ENCODE measurements at regions not wholly inside any gene's neighbourhood (a gene's known extent, or its start where the extent isn't known, plus 50 kb on each side); places are given as distances from the start of the nearest gene placed in this dataset.

- no peak for DNase-seq (ENCODE audit: low read depth in 2 of 3, low spot score in 1 of 3)
Observed at GRCh38 chr1:29991025-29991424, 732.4 kb downstream of the MATN1 start.

DNA sequence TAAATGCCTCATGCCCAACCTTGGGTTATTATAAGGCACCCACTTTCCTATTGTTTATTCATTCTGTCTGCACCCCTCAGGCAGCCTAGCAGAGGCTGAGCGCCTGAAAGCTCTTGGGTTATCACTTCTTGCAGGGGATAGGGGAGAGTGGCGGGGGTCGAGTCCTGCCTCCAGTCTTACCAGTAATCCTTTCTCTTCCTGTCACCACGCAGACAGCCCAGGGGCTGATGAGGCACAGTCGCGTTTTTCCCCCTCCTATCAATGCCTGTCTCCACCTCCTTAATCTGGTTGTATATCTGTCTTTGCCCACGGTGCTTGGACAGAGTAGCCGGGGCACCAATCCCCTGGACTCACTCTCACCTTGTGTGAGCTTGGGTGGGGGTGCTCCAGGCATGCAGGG is 733.1 kb downstream of the MATN1 start:
- no peak for DNase-seq (ENCODE audit: low read depth in 2 of 3, low spot score in 1 of 3)

DNA sequence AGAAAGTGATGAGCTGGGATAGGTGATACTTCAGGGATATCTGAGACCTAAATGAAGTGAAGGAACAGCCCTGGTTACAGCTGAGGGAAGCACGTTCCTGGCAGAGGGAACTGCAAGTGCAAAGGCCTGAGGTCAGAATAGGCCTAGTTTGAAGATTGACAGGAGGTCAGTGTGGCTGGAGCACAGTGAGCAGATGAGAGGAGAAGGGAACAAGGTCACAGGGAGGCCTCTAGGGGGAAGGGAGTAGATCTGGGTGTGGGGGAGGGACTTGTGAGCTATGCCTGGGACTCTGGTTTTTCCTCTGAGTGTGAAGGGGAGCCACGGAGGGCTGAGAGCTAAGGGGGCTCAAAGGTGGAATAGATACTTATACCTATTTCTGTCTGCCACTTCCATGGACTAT is 736.4 kb downstream of the MATN1 start:
- DNase-seq (ENCODE audit: low read depth in 2 of 3, low spot score in 1 of 3), result no peak

DNA sequence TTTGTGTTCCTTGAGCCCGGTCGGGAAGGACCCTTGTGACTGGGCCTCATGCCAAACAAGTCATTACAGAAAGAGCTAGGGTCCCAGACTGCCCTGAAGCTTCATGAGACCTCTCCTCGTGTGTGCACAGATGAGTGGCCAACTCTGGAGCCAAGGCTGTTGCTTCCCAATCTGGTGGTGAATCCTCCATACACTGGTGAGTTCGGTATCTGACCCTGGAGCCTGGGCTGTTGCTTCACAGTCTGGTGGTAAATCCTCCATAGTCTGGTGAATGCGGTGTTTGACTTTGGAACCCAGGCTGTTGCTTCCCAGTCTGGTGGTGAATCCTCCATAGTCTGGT is 737.8 kb downstream of the MATN1 start:
- DNase-seq (ENCODE audit: low read depth in 2 of 3, low spot score in 1 of 3), result no peak

- no peak for DNase-seq (ENCODE audit: low read depth in 2 of 3, low spot score in 1 of 3)
Observed at GRCh38 chr1:29984862-29985605, 738.4 kb downstream of the MATN1 start.

GRCh38 chr1:29984166-29984861 is 739.1 kb downstream of the MATN1 start:
- no peak for DNase-seq (ENCODE audit: low read depth in 2 of 3, low spot score in 1 of 3)

- DNase-seq (ENCODE audit: low read depth in 2 of 3, low spot score in 1 of 3), result no peak
Observed at GRCh38 chr1:29983321-29983720, 740.1 kb downstream of the MATN1 start.

DNA sequence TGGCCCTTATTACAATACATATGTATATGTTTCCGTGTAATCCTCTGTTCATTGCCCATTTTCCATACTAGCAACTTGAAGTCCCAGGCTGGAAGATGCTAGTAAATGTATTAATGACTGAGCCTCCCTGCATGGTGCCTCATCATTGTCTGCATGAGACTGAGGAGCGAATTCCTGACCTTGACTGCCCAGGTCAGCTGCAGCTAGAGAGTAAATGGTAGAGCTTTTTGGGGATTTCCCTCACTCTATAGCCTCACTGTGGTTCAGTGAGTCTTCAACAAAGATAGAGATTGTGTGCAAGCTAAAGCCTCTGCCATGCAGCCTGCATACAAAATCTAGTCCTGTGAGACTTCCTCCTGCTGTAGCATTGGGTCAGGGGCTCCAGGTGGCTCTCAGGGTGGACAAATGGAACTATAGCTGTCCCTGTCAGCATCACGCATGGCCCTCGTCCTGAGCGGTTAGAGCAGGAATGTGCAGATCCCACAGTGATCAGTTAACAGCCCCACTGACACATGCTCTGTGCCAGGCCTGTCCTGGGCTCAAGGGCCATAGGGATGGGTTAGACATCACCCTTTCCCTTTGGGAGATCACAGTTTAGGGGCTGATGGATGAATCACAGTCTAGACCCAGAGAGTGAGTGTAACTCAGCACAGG is 741.7 kb downstream of the MATN1 start:
- no peak for DNase-seq (ENCODE audit: low read depth in 2 of 3, low spot score in 1 of 3)

- DNase-seq (ENCODE audit: low read depth in 2 of 3, low spot score in 1 of 3), result no peak
Observed at GRCh38 chr1:29977550-29977949, 741.2 kb downstream of the PTPRU start.

DNA sequence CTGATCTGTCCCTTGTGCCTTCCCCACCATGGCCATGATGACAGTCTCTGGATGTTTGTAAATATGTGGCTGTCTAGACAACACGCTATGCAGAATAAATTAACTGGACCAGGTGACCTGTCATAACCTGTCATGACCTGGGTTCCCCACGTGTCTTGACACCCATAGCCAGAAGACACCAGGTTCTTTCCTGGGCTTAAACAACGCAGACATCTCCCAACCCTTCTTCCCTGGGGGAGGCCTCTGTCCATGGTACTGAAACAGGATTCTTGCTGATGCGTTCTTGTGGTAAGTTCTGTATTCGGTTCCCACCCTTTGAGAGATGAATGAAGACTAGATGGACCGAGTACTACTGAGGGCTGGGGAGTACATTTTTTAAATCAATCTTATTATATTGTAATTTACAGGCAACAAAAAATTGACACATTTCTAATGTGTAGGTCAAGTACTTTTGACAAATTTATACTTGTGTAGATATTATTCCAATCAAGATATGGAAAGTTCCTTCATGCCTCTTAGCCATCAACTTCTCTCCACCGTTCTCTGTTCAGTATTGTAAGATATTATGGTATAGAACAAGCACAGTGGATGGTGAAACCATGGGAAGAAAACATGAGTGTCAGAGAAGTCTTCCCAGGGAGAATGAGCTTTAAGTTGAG is 738.8 kb downstream of the PTPRU start:
- no peak for DNase-seq (ENCODE audit: low read depth in 2 of 3, low spot score in 1 of 3)

DNA sequence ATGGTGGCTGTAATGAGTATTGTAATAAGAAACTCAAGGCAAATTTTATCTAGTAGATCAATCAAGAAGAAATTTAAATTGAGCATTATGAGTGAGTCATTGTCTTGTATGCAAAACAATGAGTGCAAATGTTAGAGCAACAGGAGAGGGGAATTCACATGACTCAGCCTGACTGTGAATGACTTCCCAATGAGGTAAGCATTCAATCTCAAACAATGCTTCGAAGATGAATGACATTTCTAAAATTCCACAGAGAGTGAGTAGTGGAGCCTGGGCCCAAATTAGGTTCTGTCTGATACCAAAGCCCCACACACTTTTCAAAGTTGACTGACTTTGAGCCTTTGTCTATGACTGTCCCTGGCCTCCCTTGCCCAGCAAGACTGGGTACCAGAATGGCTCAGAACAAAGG is 738.0 kb downstream of the PTPRU start:
- DNase-seq (ENCODE audit: low read depth in 2 of 3, low spot score in 1 of 3), result no peak

- no peak for DNase-seq (ENCODE audit: low read depth in 2 of 3, low spot score in 1 of 3)
Observed at GRCh38 chr1:29973406-29973805, 737.1 kb downstream of the PTPRU start.

DNA sequence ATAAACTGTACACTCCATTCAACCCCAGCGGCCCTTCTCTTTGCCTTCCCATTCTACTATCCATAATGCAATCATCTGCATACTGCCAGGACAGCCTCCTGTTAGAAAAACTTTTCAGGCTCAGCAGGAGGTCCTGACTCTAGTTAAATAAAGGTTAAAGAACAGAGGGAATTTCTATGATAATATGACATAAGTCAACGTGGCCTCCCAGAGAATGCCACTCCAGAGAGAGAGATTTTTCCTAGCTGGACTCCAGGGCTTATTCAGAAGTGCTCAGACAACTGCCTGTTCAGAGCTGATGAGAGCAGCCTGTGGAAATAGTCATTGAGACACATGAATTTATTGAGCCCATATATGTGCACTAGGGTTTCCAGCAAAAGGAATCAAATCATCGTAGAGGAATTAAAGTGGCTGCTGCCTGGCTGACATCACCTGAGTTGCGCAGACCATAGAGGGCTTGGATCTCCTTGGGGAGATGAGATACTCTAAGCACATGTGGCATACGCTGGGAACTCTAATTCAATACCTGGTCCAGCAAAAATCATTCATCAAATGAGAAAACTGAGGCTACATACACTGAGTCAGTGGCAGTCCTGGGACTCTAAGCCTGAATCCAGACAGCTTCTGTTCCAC is 736.2 kb downstream of the PTPRU start:
- DNase-seq (ENCODE audit: low read depth in 2 of 3, low spot score in 1 of 3), result no peak

DNA sequence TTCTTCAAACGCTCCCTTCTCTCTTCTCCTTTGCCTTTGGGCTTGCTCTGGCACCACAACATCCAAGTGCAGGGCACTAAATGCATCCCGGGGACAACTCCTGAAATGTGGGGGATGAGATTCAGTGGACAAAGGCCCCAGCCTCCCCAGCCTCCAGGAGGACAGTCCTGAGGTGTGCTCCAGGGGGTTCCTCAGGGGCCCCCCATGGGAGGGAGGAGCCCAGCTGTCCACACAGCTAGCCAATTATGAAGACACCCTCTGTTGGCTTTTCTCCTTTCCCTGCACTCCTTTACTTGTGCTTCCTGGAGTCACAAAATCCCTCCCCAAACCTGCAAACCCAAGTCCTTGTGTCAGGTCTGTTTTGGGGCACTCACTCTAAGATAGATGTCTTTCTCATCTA is 735.4 kb downstream of the PTPRU start:
- no peak for DNase-seq (ENCODE audit: low read depth in 2 of 3, low spot score in 1 of 3)

GRCh38 chr1:29970747-29971325 is 734.5 kb downstream of the PTPRU start:
- no peak for DNase-seq (ENCODE audit: low read depth in 2 of 3, low spot score in 1 of 3)

DNA sequence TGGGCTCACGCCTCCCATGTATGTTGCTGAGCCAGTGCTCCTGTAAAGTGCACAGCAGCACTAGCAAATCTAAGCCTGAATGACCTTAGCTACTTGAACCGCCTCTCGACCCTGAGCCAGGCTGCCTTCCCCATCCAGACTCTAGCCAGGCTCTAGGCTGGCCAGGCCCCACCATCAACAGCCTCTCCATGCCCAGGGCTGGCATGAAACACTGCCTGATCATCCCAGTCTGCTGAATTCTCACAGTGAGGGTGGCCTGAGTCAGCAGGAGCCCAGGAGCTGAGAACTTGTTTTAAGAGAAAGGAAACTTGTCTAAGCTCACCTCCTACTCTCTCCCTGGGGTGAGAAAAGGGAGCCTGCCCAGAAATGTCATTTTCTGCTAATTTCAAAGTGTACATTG is 733.3 kb downstream of the PTPRU start:
- DNase-seq (ENCODE audit: low read depth in 2 of 3, low spot score in 1 of 3), result no peak

- no peak for DNase-seq (ENCODE audit: low read depth in 2 of 3, low spot score in 1 of 3)
Observed at GRCh38 chr1:29967261-29967660, 730.9 kb downstream of the PTPRU start.

- DNase-seq (ENCODE audit: low read depth in 2 of 3, low spot score in 1 of 3), result no peak
Observed at GRCh38 chr1:29966526-29967045, 730.3 kb downstream of the PTPRU start.

DNA sequence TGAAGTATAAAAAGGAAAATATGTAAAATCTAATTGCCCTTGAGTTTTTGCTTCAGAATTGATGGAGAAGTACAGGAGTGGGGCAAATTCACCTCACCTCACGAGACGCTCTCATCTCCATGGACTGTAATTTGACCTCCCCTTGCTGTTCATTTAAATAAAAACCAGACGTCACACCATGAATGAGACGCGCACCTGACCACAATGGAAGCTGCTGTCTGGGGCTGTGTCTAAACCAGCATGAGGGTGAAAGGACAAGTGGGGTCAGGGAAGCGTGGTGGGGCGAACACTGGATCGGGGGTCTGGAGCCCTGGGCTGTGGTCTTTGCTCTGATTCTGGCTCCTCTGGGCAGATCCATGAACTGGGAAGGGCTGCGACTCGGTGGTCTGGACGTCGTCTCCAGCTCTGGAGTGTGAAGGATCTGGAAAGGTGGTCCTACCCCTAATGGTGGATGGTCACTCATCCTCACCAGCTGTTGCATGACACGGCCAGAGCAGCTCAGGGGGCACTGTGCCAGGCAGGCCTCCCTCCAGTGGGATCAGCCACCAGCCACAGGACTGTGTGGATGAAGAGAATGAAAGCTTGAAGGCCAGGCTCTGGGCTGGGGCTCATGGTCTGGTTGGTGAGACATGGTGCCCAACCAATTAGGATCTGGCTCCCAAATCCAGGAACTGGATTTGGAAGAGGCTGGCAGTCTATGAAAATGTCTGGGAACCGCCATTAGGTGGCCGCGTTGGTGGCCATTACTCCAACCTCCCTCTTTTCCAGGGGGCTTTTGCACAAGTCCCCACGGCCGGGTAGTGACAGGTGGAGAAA is 728.6 kb downstream of the PTPRU start:
- DNase-seq (ENCODE audit: low read depth in 2 of 3, low spot score in 1 of 3), result no peak

GRCh38 chr1:29963946-29964345 is 727.6 kb downstream of the PTPRU start:
- no peak for DNase-seq (ENCODE audit: low read depth in 2 of 3, low spot score in 1 of 3)

Measured in stimulated activated CD4-positive, alpha-beta T cell treated with anti-CD3 and anti-CD28 coated beads, Interleukin-12 subunit alpha, Interleukin-12 subunit beta, amount 100 ng/mL, for 48 hours (primary cell).